Hematopoietic multipotent progenitor cell (in vitro differentiated cells): ENCODE measurements at regions not wholly inside any gene's neighbourhood (a gene's known extent, or its start where the extent isn't known, plus 50 kb on each side); places are given as distances from the start of the nearest gene placed in this dataset.

Experiments
- DNase-seq, 3 donors: peaks; one replicate each; pipeline ENCODE4 v3.0.0-alpha.2; 2011 to 2015; ENCODE audit warnings: low read depth in 2 of 3, low spot score in 2 of 3

- DNase-seq: no peak
These were observed 335.4 kb downstream of the DHX15 start for GRCh38 chr4:24248674-24249630.

- DNase-seq: no peak
These were observed 338.9 kb downstream of the DHX15 start for GRCh38 chr4:24245491-24245820.

GRCh38 chr4:24244663-24245490, 339.5 kb downstream of the DHX15 start:
- DNase-seq: no peak

GRCh38 chr4:24243641-24244040, 340.7 kb downstream of the DHX15 start:
- no peak for DNase-seq

- DNase-seq: no peak
These were observed 342.8 kb downstream of the DHX15 start for GRCh38 chr4:24241511-24241910.

- no peak for DNase-seq
These were observed 343.7 kb downstream of the DHX15 start for GRCh38 chr4:24240655-24241054.

GRCh38 chr4:24237709-24238108, 346.6 kb downstream of the DHX15 start:
- DNase-seq: no peak

- DNase-seq: no peak
These were observed 346.7 kb upstream of the PPARGC1A start for GRCh38 chr4:24236532-24236931.

GRCh38 chr4:24236120-24236519, 346.3 kb upstream of the PPARGC1A start:
- DNase-seq: no peak

GRCh38 chr4:24235618-24236017, 345.8 kb upstream of the PPARGC1A start:
- DNase-seq: no peak

GRCh38 chr4:24234288-24234848, 344.5 kb upstream of the PPARGC1A start:
- DNase-seq: no peak

- DNase-seq: no peak
These were observed 341.1 kb upstream of the PPARGC1A start for GRCh38 chr4:24230955-24231354.

GRCh38 chr4:24229978-24230377, 340.1 kb upstream of the PPARGC1A start:
- DNase-seq: no peak

- DNase-seq: no peak
These were observed 338.8 kb upstream of the PPARGC1A start for GRCh38 chr4:24228692-24229091.

- no peak for DNase-seq
These were observed 336.8 kb upstream of the PPARGC1A start for GRCh38 chr4:24226667-24227066.

- no peak for DNase-seq
These were observed 336.2 kb upstream of the PPARGC1A start for GRCh38 chr4:24226023-24226422.

- no peak for DNase-seq
These were observed 334.6 kb upstream of the PPARGC1A start for GRCh38 chr4:24224446-24224845.

- DNase-seq: no peak
These were observed 329.4 kb upstream of the PPARGC1A start for GRCh38 chr4:24219209-24219608.

GRCh38 chr4:24218566-24218965, 328.7 kb upstream of the PPARGC1A start:
- no peak for DNase-seq

GRCh38 chr4:24214796-24215195, 324.9 kb upstream of the PPARGC1A start:
- DNase-seq: no peak

- no peak for DNase-seq
These were observed 324.1 kb upstream of the PPARGC1A start for GRCh38 chr4:24213961-24214360.
